Glutamatergic neuron (in vitro differentiated cells): ENCODE measurements at regions not wholly inside any gene's neighbourhood (a gene's known extent, or its start where the extent isn't known, plus 50 kb on each side); places are given as distances from the start of the nearest gene placed in this dataset.

Source experiments
- DNase-seq: peaks from one replicate; pipeline ENCODE4 v3.0.0; 2022
- H3K27ac Mint-ChIP-seq: one replicate; pipeline ENCODE4 v1.8.0; 2020; ENCODE audit warnings: mild to moderate bottlenecking, mixed read lengths, inconsistent platforms; ENCODE audit not compliant: unreplicated experiment
- H3K27me3 Mint-ChIP-seq: one replicate; pipeline ENCODE4 v1.8.0; 2020; ENCODE audit warnings: mild to moderate bottlenecking, moderate library complexity, mixed read lengths, inconsistent platforms; ENCODE audit not compliant: unreplicated experiment
- H3K36me3 Mint-ChIP-seq: one replicate; pipeline ENCODE4 v1.8.0; 2020; ENCODE audit warnings: mild to moderate bottlenecking, mixed read lengths, inconsistent platforms; ENCODE audit not compliant: unreplicated experiment
- H3K4me1 Mint-ChIP-seq: one replicate; pipeline ENCODE4 v1.8.0; 2020; ENCODE audit warnings: mild to moderate bottlenecking, low read depth, mixed read lengths, inconsistent platforms; ENCODE audit not compliant: unreplicated experiment
- H3K4me3 Mint-ChIP-seq: one replicate; pipeline ENCODE4 v1.8.0; 2020; ENCODE audit warnings: mild to moderate bottlenecking, mixed read lengths, inconsistent platforms; ENCODE audit not compliant: unreplicated experiment
- H3K9me3 Mint-ChIP-seq: one replicate; pipeline ENCODE4 v1.8.0; 2020; ENCODE audit warnings: mild to moderate bottlenecking, moderate library complexity, mixed read lengths, inconsistent platforms; ENCODE audit not compliant: unreplicated experiment
- TF ChIP-seq, protein P1 (sequence below): fragments of 200-600 bp; sonication (generic); IDR thresholded peaks from one replicate; pipeline ENCODE4 v1.5.0; 2021; ENCODE audit not compliant: partially characterized antibody, unreplicated experiment

DNA sequence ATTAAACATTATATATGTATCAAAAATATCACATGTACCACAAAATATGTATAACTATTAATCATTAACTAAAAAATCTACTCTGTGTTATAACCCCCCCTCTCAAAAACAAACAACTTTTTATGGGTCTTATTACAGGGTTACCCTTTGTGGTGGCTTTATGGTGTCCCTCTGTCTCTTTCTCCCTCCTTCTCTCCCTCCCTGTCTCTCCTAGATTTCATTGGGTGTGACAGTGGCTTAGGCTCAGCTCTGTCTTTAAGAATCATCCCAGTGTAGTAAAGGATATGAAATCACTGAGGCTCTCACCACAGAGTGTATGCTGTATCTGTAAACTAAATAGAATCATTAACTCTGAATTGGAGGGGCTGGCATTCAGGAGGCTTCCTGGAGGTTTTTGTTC is 93.7 kb downstream of the TDRD15 start:
- no peak for DNase-seq
- no peaks in the 10 kb centered on the region for H3K36me3 Mint-ChIP-seq
- H3K27me3 Mint-ChIP-seq = no peaks in the 10 kb centered on the region
- peaks cover 1% of the 10 kb centered on the region for H3K9me3 Mint-ChIP-seq
- no peak overlapping the region for H3K4me3 Mint-ChIP-seq
- H3K4me1 Mint-ChIP-seq = no peaks in the 10 kb centered on the region
- H3K27ac Mint-ChIP-seq = no peak overlapping the region
- TF ChIP-seq, protein P1, sequence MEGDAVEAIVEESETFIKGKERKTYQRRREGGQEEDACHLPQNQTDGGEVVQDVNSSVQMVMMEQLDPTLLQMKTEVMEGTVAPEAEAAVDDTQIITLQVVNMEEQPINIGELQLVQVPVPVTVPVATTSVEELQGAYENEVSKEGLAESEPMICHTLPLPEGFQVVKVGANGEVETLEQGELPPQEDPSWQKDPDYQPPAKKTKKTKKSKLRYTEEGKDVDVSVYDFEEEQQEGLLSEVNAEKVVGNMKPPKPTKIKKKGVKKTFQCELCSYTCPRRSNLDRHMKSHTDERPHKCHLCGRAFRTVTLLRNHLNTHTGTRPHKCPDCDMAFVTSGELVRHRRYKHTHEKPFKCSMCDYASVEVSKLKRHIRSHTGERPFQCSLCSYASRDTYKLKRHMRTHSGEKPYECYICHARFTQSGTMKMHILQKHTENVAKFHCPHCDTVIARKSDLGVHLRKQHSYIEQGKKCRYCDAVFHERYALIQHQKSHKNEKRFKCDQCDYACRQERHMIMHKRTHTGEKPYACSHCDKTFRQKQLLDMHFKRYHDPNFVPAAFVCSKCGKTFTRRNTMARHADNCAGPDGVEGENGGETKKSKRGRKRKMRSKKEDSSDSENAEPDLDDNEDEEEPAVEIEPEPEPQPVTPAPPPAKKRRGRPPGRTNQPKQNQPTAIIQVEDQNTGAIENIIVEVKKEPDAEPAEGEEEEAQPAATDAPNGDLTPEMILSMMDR = no peak

DNA sequence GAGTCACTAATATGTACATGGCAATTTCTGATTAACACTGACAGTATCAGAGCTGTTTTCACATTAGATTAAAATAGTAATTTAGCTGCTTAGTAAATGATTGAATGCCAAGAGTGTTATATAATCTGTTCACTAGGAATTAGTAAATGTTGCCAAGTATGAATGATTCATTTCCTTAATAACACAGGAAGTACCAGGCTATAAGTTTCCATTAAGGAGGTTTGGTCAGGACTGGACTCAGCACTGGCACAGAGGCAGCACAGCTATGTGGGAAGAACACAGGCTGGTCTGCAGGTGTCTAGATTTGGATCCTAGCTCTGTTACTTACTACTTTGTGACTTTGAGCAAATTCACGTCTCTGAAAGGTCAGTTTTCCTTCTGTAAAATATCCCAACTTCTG is 97.2 kb downstream of the TDRD15 start:
- Mint-ChIP-seq H3K27ac (no peak overlapping the region), H3K4me3 (no peak overlapping the region), H3K9me3 (no peaks in the 10 kb centered on the region), H3K4me1 (no peaks in the 10 kb centered on the region), H3K27me3 (no peaks in the 10 kb centered on the region), H3K36me3 (no peaks in the 10 kb centered on the region)
- TF ChIP-seq, protein P1 = no peak
- no peak for DNase-seq

DNA sequence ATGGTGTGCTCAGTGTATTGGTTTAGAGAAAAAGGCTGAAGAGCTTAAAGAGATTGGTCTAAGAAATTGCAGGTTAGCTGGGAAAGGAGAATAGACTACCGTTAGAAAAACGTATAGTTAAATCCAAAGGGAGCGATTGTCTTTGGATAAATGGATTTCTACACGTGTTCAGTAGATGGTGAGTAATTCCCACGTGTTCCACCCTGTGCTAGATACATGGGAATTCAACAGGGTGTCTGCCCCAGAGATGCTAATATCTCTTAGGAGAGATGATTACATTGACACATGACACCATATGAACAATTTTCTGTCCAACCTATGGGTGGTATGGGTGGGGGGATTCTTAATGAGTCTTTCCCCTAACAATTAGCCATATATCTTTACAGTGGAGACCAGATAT is 99.8 kb downstream of the TDRD15 start:
- Mint-ChIP-seq H3K9me3 (no peaks in the 10 kb centered on the region), H3K27ac (no peak overlapping the region), H3K36me3 (no peaks in the 10 kb centered on the region), H3K4me3 (no peak overlapping the region), H3K4me1 (peaks cover 3% of the 10 kb centered on the region), H3K27me3 (no peaks in the 10 kb centered on the region)
- TF ChIP-seq, protein P1 = no peak
- no peak for DNase-seq

DNA sequence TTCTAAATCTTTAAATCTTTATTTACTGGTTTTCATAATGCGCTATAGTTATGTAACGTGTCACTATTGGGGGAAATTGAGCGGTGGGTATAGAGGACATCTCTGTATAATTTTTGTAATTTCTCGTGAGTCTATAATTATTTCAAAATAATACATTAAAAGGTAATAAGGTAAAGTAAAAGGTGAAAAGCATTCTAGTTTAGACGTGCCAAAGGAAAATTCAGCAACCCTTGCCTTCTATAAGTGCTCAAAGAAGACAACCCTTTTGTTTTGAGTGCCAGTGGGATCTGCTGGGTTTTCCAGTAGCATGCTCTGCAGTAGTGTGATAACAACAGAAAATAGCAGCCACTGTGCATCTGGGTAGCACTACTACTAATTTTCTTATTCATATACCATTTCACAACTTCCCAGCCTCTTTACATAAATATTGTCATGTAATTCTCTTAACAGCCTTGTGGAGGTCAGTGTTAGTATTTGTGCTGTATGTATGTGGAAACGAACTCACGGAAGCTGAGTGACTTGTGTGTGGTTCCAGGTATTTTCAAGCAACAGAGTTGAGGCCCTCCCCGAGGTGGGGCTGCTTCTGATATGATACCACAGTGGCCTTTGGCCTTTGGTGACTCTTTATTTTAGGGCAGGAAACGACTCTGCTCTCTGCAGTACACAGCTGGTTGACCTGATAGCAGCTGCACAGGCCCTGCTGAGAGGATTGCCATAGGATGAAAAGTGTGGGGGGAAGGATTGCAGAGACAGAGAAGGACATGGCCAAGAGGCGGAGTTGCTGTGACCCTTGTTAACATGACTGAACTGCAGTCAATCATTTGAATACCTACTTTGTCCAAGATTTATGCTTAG is 104.5 kb downstream of the TDRD15 start:
- no peaks in the 10 kb centered on the region for H3K36me3 Mint-ChIP-seq
- no peak for DNase-seq
- H3K4me3 Mint-ChIP-seq = no peak overlapping the region
- no peaks in the 10 kb centered on the region for H3K9me3 Mint-ChIP-seq
- TF ChIP-seq, protein P1 = no peak
- no peaks in the 10 kb centered on the region for H3K27me3 Mint-ChIP-seq
- H3K4me1 Mint-ChIP-seq = peaks cover 3% of the 10 kb centered on the region
- no peak overlapping the region for H3K27ac Mint-ChIP-seq

DNA sequence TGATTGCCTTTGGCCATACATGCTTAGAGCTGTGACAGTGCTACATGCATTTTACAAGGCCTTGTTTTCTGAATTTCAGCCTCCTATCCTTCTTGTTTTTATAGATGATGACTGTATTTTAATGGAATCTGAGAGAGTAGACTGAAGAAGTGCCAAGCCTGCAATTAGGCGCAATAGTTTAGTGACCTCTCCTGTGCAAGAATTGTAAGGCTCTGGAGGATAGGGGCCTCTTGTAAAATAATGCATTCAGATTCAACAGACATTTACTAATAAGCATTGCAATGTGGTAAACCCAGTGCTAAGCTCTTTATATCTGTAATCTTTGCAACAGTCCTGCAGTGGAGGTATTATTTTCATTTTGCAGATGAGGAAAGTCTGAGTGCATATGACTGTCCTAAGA is 105.5 kb downstream of the TDRD15 start:
- no peak for DNase-seq
- Mint-ChIP-seq H3K9me3 (no peaks in the 10 kb centered on the region), H3K36me3 (no peaks in the 10 kb centered on the region)

More for the DNA sequence above, 105.5 kb downstream of the TDRD15 start:
- Mint-ChIP-seq H3K4me3 (no peak overlapping the region), H3K27ac (no peak overlapping the region), H3K4me1 (peaks cover 3% of the 10 kb centered on the region), H3K27me3 (no peaks in the 10 kb centered on the region)
- TF ChIP-seq, protein P1 = no peak
